ENCODE measurements at regions not wholly inside any gene's neighbourhood (a gene's known extent, or its start where the extent isn't known, plus 50 kb on each side); places are given as distances from the start of the nearest gene placed in this dataset.

DNA sequence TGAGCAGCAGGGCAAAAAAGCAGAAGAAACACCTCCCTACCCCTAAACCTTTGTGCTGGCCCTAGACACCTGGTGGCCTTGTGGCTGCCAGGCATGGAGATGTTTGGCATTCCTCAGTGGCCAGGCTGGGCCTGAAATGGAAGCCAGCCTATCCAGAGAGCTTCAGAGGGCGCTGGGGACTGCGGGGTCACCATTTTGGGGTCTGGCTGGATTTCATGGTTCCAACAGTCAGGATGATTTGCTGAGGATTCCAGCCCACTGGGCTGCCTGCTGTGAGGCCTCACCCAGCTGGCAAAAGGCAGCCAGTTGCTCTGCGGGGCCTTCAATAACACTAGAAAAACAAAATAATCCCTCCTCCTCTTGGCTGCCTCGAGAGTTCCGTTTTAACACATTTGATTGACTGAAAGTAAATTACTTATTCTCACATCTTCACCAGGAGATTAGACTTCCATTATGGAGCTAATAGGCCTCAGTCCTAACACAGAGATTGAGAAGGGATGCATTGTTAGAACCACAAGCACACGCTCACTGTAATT is 154.1 kb downstream of the EN1 start:
- TF ChIP-seq, protein P1, sequence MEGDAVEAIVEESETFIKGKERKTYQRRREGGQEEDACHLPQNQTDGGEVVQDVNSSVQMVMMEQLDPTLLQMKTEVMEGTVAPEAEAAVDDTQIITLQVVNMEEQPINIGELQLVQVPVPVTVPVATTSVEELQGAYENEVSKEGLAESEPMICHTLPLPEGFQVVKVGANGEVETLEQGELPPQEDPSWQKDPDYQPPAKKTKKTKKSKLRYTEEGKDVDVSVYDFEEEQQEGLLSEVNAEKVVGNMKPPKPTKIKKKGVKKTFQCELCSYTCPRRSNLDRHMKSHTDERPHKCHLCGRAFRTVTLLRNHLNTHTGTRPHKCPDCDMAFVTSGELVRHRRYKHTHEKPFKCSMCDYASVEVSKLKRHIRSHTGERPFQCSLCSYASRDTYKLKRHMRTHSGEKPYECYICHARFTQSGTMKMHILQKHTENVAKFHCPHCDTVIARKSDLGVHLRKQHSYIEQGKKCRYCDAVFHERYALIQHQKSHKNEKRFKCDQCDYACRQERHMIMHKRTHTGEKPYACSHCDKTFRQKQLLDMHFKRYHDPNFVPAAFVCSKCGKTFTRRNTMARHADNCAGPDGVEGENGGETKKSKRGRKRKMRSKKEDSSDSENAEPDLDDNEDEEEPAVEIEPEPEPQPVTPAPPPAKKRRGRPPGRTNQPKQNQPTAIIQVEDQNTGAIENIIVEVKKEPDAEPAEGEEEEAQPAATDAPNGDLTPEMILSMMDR (IDR thresholded peaks at IDR 0.05) = no peak
- no peak for TF ChIP-seq EP300 (IDR thresholded peaks at IDR 0.05)
- no peak for TF ChIP-seq POLR2A (IDR thresholded peaks at IDR 0.05)

Data from ovary (tissue), 3 donors.